WERI-Rb-1 (cell line): ENCODE measurements at regions not wholly inside any gene's neighbourhood (a gene's known extent, or its start where the extent isn't known, plus 50 kb on each side); places are given as distances from the start of the nearest gene placed in this dataset.

Experiments used
- DNase-seq: peaks from one replicate; pipeline ENCODE4 v3.0.0-alpha.2; 2020
- H3K27ac ChIP-seq: fragments of 250-450 bp; sonication (Bioruptor Pico); 2 replicates; pipeline ENCODE4 v1.5.1; 2020; ENCODE audit warnings: mild to moderate bottlenecking, moderate library complexity
- H3K27me3 ChIP-seq: fragments of 250-450 bp; sonication (Bioruptor Pico); 2 replicates; pipeline ENCODE4 v1.5.1; 2021; ENCODE audit warnings: mild to moderate bottlenecking, low read depth, moderate library complexity; ENCODE audit not compliant: insufficient read depth, severe bottlenecking
- H3K36me3 ChIP-seq: fragments of 250-450 bp; sonication (Bioruptor Pico); 2 replicates; pipeline ENCODE4 v1.5.1; 2020; ENCODE audit warnings: mild to moderate bottlenecking, moderate library complexity
- H3K4me3 ChIP-seq: 2 replicates; pipeline ENCODE4 v1.5.1; 2011; ENCODE audit warnings: low read depth, mild to moderate bottlenecking, control low read depth, low read length
- H3K9me3 ChIP-seq: fragments of 250-450 bp; sonication (Bioruptor Pico); 2 replicates; pipeline ENCODE4 v1.5.1; 2021; ENCODE audit warnings: mild to moderate bottlenecking, moderate library complexity; ENCODE audit not compliant: severe bottlenecking
- TF ChIP-seq, protein P1 (sequence below): IDR thresholded peaks from 2 replicates; pipeline ENCODE4 v1.5.1; 2011; ENCODE audit warnings: low read depth, mild to moderate bottlenecking, control low read depth, inconsistent platforms, low read length

DNA sequence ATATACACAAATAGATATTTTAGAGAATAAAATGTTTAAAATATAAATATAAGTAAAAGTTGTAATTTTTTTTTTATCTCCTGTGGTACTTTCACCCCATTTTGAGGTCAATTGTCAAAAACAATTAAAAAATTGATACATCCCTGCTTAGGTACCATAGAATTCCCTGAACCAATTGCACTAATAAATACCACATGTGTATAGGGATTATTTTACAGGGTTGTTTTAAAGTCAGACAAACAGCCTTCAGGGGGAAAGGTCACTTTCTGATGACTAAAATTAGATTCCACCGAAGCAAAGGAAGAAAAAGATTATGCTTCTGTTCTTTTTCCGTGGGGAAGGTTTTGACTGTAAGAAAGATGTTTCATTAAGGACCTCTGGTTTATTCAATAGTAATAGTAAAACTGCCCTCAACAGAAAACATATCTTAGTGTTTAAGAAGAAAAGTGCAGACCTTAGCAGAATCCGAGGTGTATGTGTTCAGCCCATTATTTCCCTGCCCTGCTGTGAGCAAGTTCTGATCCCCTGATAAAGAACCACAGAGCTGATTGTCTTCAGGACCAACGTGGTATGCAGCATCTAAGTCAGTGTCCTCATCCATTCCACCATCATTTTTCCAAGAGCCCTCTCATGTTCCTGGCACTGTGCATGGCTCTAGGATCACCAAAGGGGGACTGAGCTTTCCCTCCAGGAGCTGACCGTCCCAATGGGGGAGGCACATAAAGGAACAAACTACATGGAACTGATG, 132.9 kb upstream of the IL12A start:
- TF ChIP-seq, protein P1, sequence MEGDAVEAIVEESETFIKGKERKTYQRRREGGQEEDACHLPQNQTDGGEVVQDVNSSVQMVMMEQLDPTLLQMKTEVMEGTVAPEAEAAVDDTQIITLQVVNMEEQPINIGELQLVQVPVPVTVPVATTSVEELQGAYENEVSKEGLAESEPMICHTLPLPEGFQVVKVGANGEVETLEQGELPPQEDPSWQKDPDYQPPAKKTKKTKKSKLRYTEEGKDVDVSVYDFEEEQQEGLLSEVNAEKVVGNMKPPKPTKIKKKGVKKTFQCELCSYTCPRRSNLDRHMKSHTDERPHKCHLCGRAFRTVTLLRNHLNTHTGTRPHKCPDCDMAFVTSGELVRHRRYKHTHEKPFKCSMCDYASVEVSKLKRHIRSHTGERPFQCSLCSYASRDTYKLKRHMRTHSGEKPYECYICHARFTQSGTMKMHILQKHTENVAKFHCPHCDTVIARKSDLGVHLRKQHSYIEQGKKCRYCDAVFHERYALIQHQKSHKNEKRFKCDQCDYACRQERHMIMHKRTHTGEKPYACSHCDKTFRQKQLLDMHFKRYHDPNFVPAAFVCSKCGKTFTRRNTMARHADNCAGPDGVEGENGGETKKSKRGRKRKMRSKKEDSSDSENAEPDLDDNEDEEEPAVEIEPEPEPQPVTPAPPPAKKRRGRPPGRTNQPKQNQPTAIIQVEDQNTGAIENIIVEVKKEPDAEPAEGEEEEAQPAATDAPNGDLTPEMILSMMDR, result no peak
- H3K4me3 ChIP-seq, result no peak overlapping the region
- no peaks in the 10 kb centered on the region for H3K36me3 ChIP-seq
- DNase-seq, result no peak
- no peak overlapping the region for H3K27ac ChIP-seq
- H3K9me3 ChIP-seq, result no peaks in the 10 kb centered on the region
- H3K27me3 ChIP-seq, result no peaks in the 10 kb centered on the region

DNA sequence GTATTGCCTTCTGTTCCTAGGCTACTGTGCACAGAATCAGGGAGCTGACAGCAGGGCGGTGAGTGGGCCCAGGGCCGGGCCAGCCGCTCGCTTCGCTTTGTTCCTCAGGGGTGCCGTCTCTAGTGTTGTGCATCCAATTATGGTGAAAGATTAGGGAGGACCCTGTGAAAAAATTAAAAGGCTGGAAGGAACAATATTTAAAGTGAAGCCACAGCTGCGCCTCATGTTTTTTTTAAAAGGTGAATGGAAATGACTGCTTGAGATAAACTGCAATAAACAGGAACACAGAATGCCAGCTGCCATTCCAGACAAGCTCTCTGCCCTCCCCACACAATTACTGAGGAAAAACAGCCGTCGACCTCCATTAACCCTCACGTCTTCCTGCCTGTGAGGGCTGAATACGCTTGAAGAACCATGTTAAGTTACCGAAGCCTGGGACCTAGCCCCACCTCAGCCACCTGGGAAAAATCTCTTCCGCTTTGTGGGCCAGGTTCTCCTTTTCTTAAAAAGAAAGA, 132.0 kb upstream of the IL12A start:
- TF ChIP-seq, protein P1, result no peak
- Histone ChIP-seq H3K9me3 (no peaks in the 10 kb centered on the region), H3K27ac (no peak overlapping the region), H3K4me3 (no peak overlapping the region), H3K36me3 (no peaks in the 10 kb centered on the region), H3K27me3 (no peaks in the 10 kb centered on the region)
- no peak for DNase-seq

DNA sequence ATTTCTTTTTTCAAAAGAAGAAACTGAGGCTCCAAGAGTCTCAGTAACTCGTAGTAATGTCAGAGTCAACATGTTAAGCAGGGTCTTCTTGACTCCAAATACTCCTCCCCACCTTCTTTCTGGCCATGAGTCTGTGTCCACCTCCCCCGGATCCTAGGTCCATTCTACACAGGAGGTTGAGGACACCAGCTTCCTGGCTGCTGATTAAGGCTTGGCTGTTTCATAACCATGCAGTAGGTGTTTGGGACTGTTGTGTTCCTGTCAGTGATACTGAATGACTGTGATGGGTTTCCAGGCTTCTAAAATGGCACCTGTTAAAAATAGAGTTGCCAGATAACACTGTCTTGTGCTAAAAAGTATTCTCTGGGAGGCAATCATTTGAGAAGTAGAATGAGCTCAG, 130.8 kb upstream of the IL12A start:
- Histone ChIP-seq H3K27ac (no peak overlapping the region), H3K36me3 (no peaks in the 10 kb centered on the region), H3K4me3 (no peak overlapping the region), H3K9me3 (no peaks in the 10 kb centered on the region), H3K27me3 (no peaks in the 10 kb centered on the region)
- TF ChIP-seq, protein P1, result no peak
- DNase-seq, result no peak

- H3K36me3 ChIP-seq, result no peaks in the 10 kb centered on the region
- no peaks in the 10 kb centered on the region for H3K27me3 ChIP-seq
- H3K27ac ChIP-seq, result no peak overlapping the region
- TF ChIP-seq, protein P1, result no peak
- DNase-seq, result no peak
- no peak overlapping the region for H3K4me3 ChIP-seq
- H3K9me3 ChIP-seq, result no peaks in the 10 kb centered on the region
Observed at GRCh38 chr3:159858650-159859049, 130.0 kb upstream of the IL12A start.

DNA sequence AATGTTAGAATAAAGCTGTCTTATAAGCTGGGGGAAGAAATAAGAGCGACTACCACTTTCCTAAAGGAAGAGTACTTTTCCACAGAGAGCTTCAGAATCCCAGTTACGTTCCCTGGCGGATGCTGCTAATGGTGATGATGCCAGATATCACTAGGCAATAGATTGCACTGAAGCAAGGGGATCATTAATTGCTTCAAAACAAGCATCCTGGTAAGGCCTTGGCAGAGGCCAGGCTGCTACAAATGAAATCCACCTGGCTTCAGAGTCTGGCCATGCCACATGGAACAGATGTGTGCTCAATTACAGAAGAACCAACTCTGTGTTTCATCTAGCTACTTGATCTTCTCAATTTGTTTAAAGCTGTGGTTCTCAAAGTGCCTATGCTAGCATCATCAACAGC, 129.2 kb upstream of the IL12A start:
- no peak overlapping the region for H3K4me3 ChIP-seq
- no peak overlapping the region for H3K27ac ChIP-seq
- no peaks in the 10 kb centered on the region for H3K36me3 ChIP-seq
- TF ChIP-seq, protein P1, result no peak
- H3K9me3 ChIP-seq, result no peaks in the 10 kb centered on the region
- DNase-seq, result no peak
- no peaks in the 10 kb centered on the region for H3K27me3 ChIP-seq

- H3K4me3 ChIP-seq, result no peak overlapping the region
- TF ChIP-seq, protein P1, result no peak
- peak; percentile 35 for DNase-seq
- no peaks in the 10 kb centered on the region for H3K36me3 ChIP-seq
- no peaks in the 10 kb centered on the region for H3K9me3 ChIP-seq
- H3K27ac ChIP-seq, result no peak overlapping the region
- no peaks in the 10 kb centered on the region for H3K27me3 ChIP-seq
Observed at GRCh38 chr3:159859836-159860235, 128.8 kb upstream of the IL12A start.
